GM23338 (cell line): ENCODE measurements at regions not wholly inside any gene's neighbourhood (a gene's known extent, or its start where the extent isn't known, plus 50 kb on each side); places are given as distances from the start of the nearest gene placed in this dataset.

ENCODE experiments used
- ATAC-seq: fragments of 200-7000 bp; cut with Tn5 transposase; 3 replicates; pipeline ENCODE4 v1.9.1; 2020
- DNase-seq: peaks from one replicate; pipeline ENCODE4 v3.0.0-alpha.2; 2015; ENCODE audit warnings: low spot score
- H2AFZ ChIP-seq: fragments of 200-600 bp; sonication (generic); 2 replicates; pipeline ENCODE4 v1.8.0; 2016; ENCODE audit warnings: antibody characterized with exemption, mild to moderate bottlenecking, moderate library complexity
- H3F3A ChIP-seq: fragments of 200-600 bp; sonication (generic); replicated peaks from 2 replicates; pipeline ENCODE4 v1.8.0; 2017; ENCODE audit warnings: antibody characterized with exemption, mixed run types, low read depth
- H3K27ac ChIP-seq: fragments of 200-600 bp; sonication (generic); 2 replicates; pipeline ENCODE4 v1.6.1; 2016; ENCODE audit warnings: low read depth
- H3K27me3 ChIP-seq: fragments of 200-600 bp; sonication (generic); 2 replicates; pipeline ENCODE4 v1.8.0; 2016; ENCODE audit warnings: mild to moderate bottlenecking, mixed run types, moderate library complexity; ENCODE audit not compliant: insufficient read depth
- H3K36me3 ChIP-seq: fragments of 200-600 bp; sonication (generic); 2 replicates; pipeline ENCODE4 v1.8.0; 2016; ENCODE audit warnings: mild to moderate bottlenecking; ENCODE audit not compliant: insufficient read depth
- H3K4me1 ChIP-seq: fragments of 200-600 bp; sonication (generic); 2 replicates; pipeline ENCODE4 v1.8.0; 2016; ENCODE audit warnings: mild to moderate bottlenecking, moderate library complexity; ENCODE audit not compliant: insufficient read depth
- H3K4me2 ChIP-seq: fragments of 200-600 bp; sonication (generic); 2 replicates; pipeline ENCODE4 v1.7.1; 2017; ENCODE audit warnings: mixed run types
- H3K4me3 ChIP-seq: fragments of 200-600 bp; sonication (generic); 2 replicates; pipeline ENCODE4 v1.6.1; 2016; ENCODE audit warnings: mixed run types
- H3K79me2 ChIP-seq: fragments of 200-600 bp; sonication (generic); replicated peaks from 2 replicates; pipeline ENCODE4 v1.8.0; 2017; ENCODE audit warnings: mild to moderate bottlenecking; ENCODE audit not compliant: insufficient read depth
- H3K9me2 ChIP-seq: fragments of 200-600 bp; sonication (generic); 2 replicates; pipeline ENCODE4 v1.8.0; 2017; ENCODE audit not compliant: insufficient read depth
- H4K20me1 ChIP-seq: fragments of 200-600 bp; sonication (generic); replicated peaks from 2 replicates; pipeline ENCODE4 v1.8.0; 2017; ENCODE audit warnings: mild to moderate bottlenecking; ENCODE audit not compliant: insufficient read depth
- H3K27ac Mint-ChIP-seq: 2 replicates; pipeline ENCODE4 v1.8.0; 2020; ENCODE audit warnings: inconsistent platforms, mild to moderate bottlenecking, moderate library complexity, mixed read lengths
- H3K27me3 Mint-ChIP-seq: 3 replicates; pipeline ENCODE4 v1.8.0; 2022; ENCODE audit warnings: low read depth, mild to moderate bottlenecking, moderate library complexity, mixed read lengths, inconsistent platforms; ENCODE audit not compliant: insufficient read depth, poor library complexity
- H3K36me3 Mint-ChIP-seq: 3 replicates; pipeline ENCODE4 v1.8.0; 2021; ENCODE audit warnings: low read depth, mild to moderate bottlenecking, inconsistent platforms, moderate library complexity, mixed read lengths
- H3K4me1 Mint-ChIP-seq: 3 replicates; pipeline ENCODE4 v1.8.0; 2020; ENCODE audit warnings: mild to moderate bottlenecking, inconsistent platforms, mixed read lengths
- H3K4me3 Mint-ChIP-seq: 3 replicates; pipeline ENCODE4 v1.8.0; 2021; ENCODE audit warnings: moderate library complexity, mild to moderate bottlenecking, inconsistent platforms, mixed read lengths
- H3K9me3 Mint-ChIP-seq: 3 replicates; pipeline ENCODE4 v1.8.0; 2020; ENCODE audit warnings: moderate library complexity, mild to moderate bottlenecking, inconsistent platforms, mixed read lengths
- CREB1 ChIP-seq: fragments of 250-450 bp; sonication (Bioruptor Pico); IDR thresholded peaks from 2 replicates; pipeline ENCODE4 v1.5.0; 2020; ENCODE audit warnings: low read depth, mild to moderate bottlenecking, moderate library complexity
- CTCF ChIP-seq, 2 experiments: fragments of 200-600 bp in 1 of 2; sonication (generic) in 1 of 2; conservative IDR thresholded peaks; 2 replicates each; pipeline versions ENCODE4 v1.5.1 to v1.6.1; 2016 to 2017; ENCODE audit warnings: antibody characterized with exemption in 2 of 2, low read depth in 2 of 2, mild to moderate bottlenecking in 2 of 2, moderate library complexity in 1 of 2
- ETS1 ChIP-seq: IDR thresholded peaks from 2 replicates; pipeline ENCODE4 v1.6.1; 2016; ENCODE audit warnings: antibody characterized with exemption
- EZH2 ChIP-seq: fragments of 200-600 bp; sonication (generic); IDR thresholded peaks from one replicate; pipeline ENCODE4 v1.8.0; 2017; ENCODE audit warnings: antibody characterized with exemption, mild to moderate bottlenecking, low read depth; ENCODE audit not compliant: unreplicated experiment
- EZH2phosphoT487 ChIP-seq: fragments of 200-600 bp; sonication (generic); IDR thresholded peaks from one replicate; pipeline ENCODE4 v1.8.1; 2018; ENCODE audit warnings: antibody characterized with exemption; ENCODE audit not compliant: unreplicated experiment
- JUNB ChIP-seq: IDR thresholded peaks from one replicate; pipeline ENCODE4 v1.6.1; 2016; ENCODE audit warnings: antibody characterized with exemption; ENCODE audit not compliant: unreplicated experiment
- NANOG ChIP-seq: IDR thresholded peaks from 2 replicates; pipeline ENCODE4 v1.6.1; 2016; ENCODE audit warnings: antibody characterized with exemption, borderline replicate concordance
- POLR2AphosphoS5 ChIP-seq: IDR thresholded peaks from 2 replicates; pipeline ENCODE4 v1.6.1; 2016; ENCODE audit warnings: antibody characterized with exemption, low read depth
- REST ChIP-seq: IDR thresholded peaks from one replicate; pipeline ENCODE4 v1.6.1; 2018; ENCODE audit warnings: antibody characterized with exemption; ENCODE audit not compliant: unreplicated experiment
- STAT1 ChIP-seq: IDR thresholded peaks from one replicate; pipeline ENCODE4 v1.6.1; 2016; ENCODE audit warnings: antibody characterized with exemption; ENCODE audit not compliant: unreplicated experiment
- ZNF114 ChIP-seq: fragments of 250-450 bp; sonication (Bioruptor Pico); IDR thresholded peaks from 2 replicates; pipeline ENCODE4 v1.5.0; 2020; ENCODE audit warnings: mild to moderate bottlenecking, moderate library complexity
- ZNF331 ChIP-seq: fragments of 250-450 bp; sonication (Bioruptor Pico); IDR thresholded peaks from 2 replicates; pipeline ENCODE4 v1.5.0; 2020; ENCODE audit warnings: low read depth, mild to moderate bottlenecking, moderate library complexity
- ZNF462 ChIP-seq: fragments of 250-450 bp; sonication (Bioruptor Pico); IDR thresholded peaks from 2 replicates; pipeline ENCODE4 v1.5.0; 2020; ENCODE audit warnings: mild to moderate bottlenecking, moderate library complexity

- H3K79me2 ChIP-seq, result no peaks in the 10 kb centered on the region
- H3K4me2 ChIP-seq, result no peak overlapping the region
- no peak overlapping the region for H3K27ac ChIP-seq
- H4K20me1 ChIP-seq, result no peaks in the 10 kb centered on the region
- H3K36me3 ChIP-seq, result no peaks in the 10 kb centered on the region
- TF ChIP-seq POLR2AphosphoS5 (no peak), NANOG (no peak), ZNF462 (no peak), JUNB (no peak), ETS1 (no peak), EZH2phosphoT487 (no peak), REST (no peak), STAT1 (no peak), EZH2 (no peak), ZNF114 (CRISPR knock-in tag) (no peak), CTCF (conservative IDR thresholded peaks at IDR 0.05; ENCODE audit: low read depth in 2 of 2) (no peak), ZNF331 (CRISPR knock-in tag) (no peak), CREB1 (CRISPR knock-in tag) (no peak)
- no peaks in the 10 kb centered on the region for H3K27me3 ChIP-seq
- Mint-ChIP-seq H3K36me3 (no peaks in the 10 kb centered on the region), H3K4me3 (no peak overlapping the region), H3K27me3 (no peaks in the 10 kb centered on the region), H3K9me3 (no peaks in the 10 kb centered on the region), H3K27ac (no peak overlapping the region), H3K4me1 (no peaks in the 10 kb centered on the region)
- no peaks in the 10 kb centered on the region for H3F3A ChIP-seq
- no peak overlapping the region for H2AFZ ChIP-seq
- H3K9me2 ChIP-seq, result peaks cover 12% of the 10 kb centered on the region; the same call in 1 of the 2 replicates
- H3K4me3 ChIP-seq, result no peak overlapping the region
- no peak for DNase-seq
- ATAC-seq, result no peak
- no peaks in the 10 kb centered on the region for H3K4me1 ChIP-seq
Observed at GRCh38 chr5:97851036-97851435, 668.0 kb upstream of the RIOK2 start.
